ELF-1 (cell line): ENCODE measurements at regions not wholly inside any gene's neighbourhood (a gene's known extent, or its start where the extent isn't known, plus 50 kb on each side); places are given as distances from the start of the nearest gene placed in this dataset.

ENCODE experiments used
- DNase-seq: peaks from one replicate; pipeline ENCODE4 v3.0.0-alpha.2; 2016; ENCODE audit warnings: low read depth, low spot score

DNA sequence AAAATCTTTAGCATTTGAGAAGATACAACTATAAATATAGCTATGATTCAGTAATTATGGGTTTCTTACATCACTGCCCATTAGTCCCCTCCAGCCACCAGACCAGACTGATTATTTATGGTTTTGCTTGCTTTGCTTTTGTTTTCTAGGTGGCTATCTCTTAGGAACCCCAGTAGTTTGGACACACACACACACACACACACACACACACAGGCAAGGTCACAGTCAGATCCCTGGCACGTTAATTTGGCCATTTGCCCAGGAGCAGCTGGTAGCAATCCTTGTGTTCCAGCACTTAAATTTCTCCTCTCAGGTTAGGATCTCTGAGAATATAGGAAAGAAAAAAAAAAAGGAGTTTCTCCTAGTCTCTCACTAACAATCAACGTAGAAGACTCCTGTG is 90.2 kb upstream of the RESF1 start:
- DNase-seq: no peak

DNA sequence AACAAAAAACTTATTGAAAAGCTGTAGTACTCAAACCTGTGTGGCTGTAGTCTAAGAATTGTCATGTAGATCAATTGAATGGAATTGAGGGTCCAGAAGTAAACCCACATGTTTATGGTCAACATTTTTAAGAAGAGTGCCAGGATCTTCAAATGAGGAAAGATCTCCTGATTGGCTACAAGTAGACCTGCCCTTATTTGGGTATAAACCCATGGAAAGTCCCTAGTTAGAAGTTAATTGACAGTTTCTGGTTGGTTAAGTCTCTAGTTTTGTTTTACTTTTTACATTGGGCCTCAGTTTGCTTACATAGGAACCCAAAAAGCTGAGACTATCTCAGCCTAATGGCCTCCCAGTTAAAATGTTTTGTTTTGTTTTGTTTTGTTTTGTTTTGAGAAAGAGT is 91.9 kb upstream of the RESF1 start:
- no peak for DNase-seq

- DNase-seq: no peak
Observed at GRCh38 chr12:31866523-31866922, 92.7 kb upstream of the RESF1 start.

DNA sequence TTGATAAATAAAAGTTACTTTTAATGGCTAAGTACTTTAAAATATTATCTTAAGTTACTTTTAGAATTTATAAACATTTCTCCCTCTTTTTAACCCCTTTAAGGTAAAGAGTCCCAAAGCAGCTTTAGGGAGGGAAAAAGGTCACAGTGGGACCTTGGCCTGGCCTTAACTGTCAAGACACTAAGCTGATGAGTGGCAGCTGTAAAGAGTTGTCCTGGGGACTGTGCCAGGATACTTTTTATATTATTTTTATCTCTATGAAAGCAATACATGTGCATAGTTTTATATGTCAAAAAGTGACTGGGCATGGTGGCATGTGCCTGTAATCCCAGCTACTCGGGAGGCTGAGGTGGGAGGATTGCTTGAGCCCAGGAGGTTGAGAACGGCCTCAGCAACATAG is 94.2 kb upstream of the RESF1 start:
- no peak for DNase-seq

GRCh38 chr12:31861360-31861759 is 97.9 kb upstream of the RESF1 start:
- DNase-seq: no peak

GRCh38 chr12:31860401-31860800 is 98.8 kb upstream of the RESF1 start:
- no peak for DNase-seq

- no peak for DNase-seq
Observed at GRCh38 chr12:31859232-31859977, 99.8 kb upstream of the RESF1 start.

- no peak for DNase-seq
Observed at GRCh38 chr12:31855427-31855826, 103.8 kb upstream of the RESF1 start.

GRCh38 chr12:31853977-31854376 is 105.2 kb upstream of the RESF1 start:
- DNase-seq: peak; percentile 47

DNA sequence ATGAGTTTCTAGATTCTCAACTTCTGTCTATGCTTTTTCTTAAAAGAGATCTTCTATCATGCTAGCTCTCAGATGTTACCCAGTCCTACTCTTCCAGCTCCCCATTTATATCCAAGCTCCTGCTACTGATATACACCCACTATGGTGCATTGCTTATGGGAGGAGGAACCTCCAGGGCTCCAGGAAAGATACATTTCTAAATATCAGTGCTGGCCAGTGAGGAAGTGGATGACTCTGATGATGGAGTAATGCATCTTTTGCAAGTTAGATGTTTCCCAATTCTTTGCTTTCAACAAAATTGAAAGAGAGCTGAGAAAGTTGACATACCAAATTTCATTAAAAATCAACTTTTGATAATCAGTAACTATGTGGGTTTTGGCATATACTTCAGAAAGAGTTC is 105.7 kb upstream of the RESF1 start:
- no peak for DNase-seq

GRCh38 chr12:31850268-31850667 is 108.9 kb upstream of the RESF1 start:
- no peak for DNase-seq

DNA sequence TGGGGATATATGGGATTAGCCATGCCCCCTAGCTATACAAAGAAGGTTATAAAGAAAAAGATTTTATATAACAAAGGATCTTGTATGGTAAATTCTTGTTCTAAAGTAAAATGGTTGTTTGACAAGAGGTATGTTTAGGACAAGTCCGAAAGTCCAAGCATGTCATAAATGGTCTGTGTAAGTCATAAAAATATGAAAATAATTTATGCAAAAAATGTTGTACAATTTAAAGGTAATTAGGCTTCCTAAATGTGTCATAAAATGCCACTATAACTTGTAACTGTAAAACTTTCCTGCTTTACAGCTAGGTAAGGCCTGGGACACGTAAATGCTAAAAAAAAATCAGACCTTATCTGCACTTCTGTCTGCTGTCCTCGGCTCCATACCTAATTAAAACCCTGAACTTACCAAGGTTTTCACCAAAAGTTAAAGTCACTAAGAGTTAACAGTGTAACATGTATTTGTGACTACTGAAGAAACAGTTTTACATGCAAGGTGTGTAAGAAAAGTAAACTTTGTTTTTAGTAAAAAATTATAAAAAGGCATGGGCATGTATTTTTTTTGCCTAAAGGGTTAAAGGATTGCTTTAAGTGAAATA is 110.0 kb upstream of the RESF1 start:
- DNase-seq: no peak

- DNase-seq: no peak
Observed at GRCh38 chr12:31846405-31846804, 112.8 kb upstream of the RESF1 start.

GRCh38 chr12:31845613-31846322 is 113.4 kb upstream of the RESF1 start:
- peak; percentile 16 for DNase-seq

- no peak for DNase-seq
Observed at GRCh38 chr12:31843398-31844095, 114.7 kb upstream of the AMN1 start.

DNA sequence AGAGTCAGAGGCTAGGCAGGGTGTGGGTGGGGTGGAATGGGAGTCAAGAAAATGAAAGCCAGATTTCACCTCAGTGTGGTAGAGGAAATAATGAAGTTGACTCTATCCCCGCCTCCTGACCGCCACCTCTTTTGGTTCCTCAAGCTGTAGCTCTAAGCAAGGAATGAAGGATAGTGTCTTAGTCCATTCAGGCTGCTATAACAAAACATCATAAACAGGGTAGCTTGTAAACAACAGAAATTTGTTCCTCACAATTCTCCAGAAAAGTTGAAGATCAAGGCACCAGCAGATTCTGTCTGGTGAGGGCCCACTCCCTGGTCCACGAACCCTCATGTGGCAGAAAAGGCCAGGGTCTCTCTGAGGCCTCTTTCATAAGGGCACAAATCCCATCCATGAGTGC is 109.1 kb upstream of the AMN1 start:
- no peak for DNase-seq

GRCh38 chr12:31835276-31835882 is 106.6 kb upstream of the AMN1 start:
- DNase-seq: no peak

DNA sequence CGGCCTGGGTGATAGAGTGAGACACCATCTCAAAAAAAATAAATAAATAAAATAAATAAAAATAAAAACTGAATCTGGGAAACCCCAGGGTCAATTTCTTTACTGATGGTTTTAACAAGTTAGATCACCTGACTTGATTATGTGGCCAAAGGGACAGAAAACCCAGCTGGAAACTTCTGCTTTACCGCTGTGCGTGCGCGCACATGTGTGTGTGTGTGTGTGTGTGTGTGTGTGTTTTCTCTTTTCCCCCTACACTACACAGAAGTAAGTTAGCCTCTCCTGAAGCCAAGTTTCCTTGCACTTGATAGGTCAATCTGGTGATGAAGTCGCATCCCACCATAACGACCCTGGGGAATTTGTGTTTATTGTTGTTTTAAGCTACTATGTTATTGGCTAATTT is 105.3 kb upstream of the AMN1 start:
- DNase-seq: no peak

DNA sequence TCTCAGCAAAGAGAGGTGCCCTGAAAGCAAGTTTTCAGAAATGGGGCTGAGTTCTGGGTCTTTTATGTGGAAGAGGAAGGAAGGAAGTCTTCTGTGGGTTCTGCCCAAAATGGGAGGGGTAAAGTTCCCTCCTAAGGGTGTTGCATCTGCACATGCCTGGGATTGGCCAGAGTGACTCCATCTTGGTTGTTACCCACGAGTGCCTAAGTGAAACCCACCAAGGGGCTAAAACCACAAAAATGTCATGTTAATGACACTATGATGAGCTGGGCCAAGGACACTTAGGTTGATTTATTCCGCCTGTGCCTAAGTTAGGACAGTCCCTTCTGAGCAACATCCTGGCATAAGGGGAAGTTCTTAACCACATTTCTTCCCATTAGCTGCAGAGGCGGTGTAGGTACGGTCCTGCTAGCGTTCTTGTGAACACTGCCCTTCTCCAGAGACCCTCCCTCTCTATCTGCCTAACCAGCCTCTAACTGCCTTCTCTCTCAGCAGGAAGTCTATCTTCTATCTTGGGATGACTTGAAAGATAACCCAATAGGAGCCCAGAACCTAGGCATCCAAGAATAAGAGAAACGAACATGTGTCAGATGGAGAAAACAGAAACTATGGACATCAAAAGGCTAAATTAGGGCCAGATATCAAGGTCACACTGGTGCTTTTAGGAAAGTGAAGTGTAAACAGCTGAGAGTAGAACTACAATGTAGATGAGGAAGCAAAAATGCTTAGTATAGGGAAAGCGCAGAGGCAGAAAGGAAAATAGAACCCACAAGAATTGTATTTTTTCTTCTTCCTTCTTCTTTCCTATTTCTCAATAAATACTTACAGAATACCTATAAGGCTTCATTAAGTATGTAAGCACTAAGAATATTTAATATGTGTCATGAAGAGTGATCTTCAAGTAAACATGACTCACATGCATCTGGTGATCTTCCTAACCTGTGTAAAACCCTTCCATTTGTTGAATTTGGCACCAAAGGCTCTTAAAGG is 104.2 kb upstream of the AMN1 start:
- no peak for DNase-seq

GRCh38 chr12:31828071-31828470 is 99.2 kb upstream of the AMN1 start:
- no peak for DNase-seq

- no peak for DNase-seq
Observed at GRCh38 chr12:31822761-31823160, 93.9 kb upstream of the AMN1 start.
